ENCODE measurements at regions not wholly inside any gene's neighbourhood (a gene's known extent, or its start where the extent isn't known, plus 50 kb on each side); places are given as distances from the start of the nearest gene placed in this dataset.

GRCh38 chr6:166721576-166721975 is 94.5 kb upstream of the RPS6KA2 start:
- H3K9me3 ChIP-seq (replicated peaks; ENCODE audit: control insufficient read depth, insufficient read depth, low read length): no peaks in the 10 kb centered on the region
- H3K27ac ChIP-seq (ENCODE audit: insufficient read depth, low read depth, low read length): no peak overlapping the region
- ChIA-PET CTCF (interaction anchor here (1.4 to 1.9 kb wide), 2 partner anchors 9 to 48 kb away, joined by 4 to 7 read pairs; no protein-coding TSS in a partner anchor), POLR2A (no interaction called here)
- no peaks in the 10 kb centered on the region for H3K9me1 ChIP-seq (replicated peaks; ENCODE audit: control insufficient read depth, extremely low read depth, insufficient read depth, low read length)
- no peaks in the 10 kb centered on the region for H3K36me3 ChIP-seq (ENCODE audit: control insufficient read depth in 2 of 2, extremely low read depth in 1 of 2, insufficient read depth in 2 of 2, low read length in 2 of 2)
- H3K4me3 ChIP-seq (replicated peaks in 1 of 3; ENCODE audit: insufficient read depth in 1 of 3, low read depth in 1 of 3, low read length in 3 of 3): no peak overlapping the region
- H2AFZ ChIP-seq (ENCODE audit: low read depth, low read length): no peak overlapping the region
- intact Hi-C loops (cut with micrococcal nuclease) (no loop called here), dilution Hi-C loops (cut with MboI; ENCODE audit: extremely low pct_ligation_motif_present, low sequenced_read_pairs) (no loop called here)
- no peaks in the 10 kb centered on the region for H3K79me2 ChIP-seq (ENCODE audit: control insufficient read depth, insufficient read depth, low read length)
- no peak for TF ChIP-seq POLR2A (IDR thresholded peaks at IDR 0.05; ENCODE audit: low read depth, low read length)
- TF ChIP-seq MAX (IDR thresholded peaks at IDR 0.05; ENCODE audit: insufficient read depth, insufficient read length): no peak
- no peak for TF ChIP-seq JUN (IDR thresholded peaks at IDR 0.05; ENCODE audit: borderline replicate concordance, insufficient read depth, insufficient read length, low read depth)
- no peak for TF ChIP-seq FOS (IDR thresholded peaks at IDR 0.05; ENCODE audit: borderline replicate concordance, insufficient read depth, low read length)
- no peak for TF ChIP-seq MYC (IDR thresholded peaks at IDR 0.05; ENCODE audit: low read depth, low read length)
- no peak for TF ChIP-seq GATA2 (IDR thresholded peaks at IDR 0.05; ENCODE audit: insufficient read depth, insufficient read length, low read depth, low read length)
- no peaks in the 10 kb centered on the region for H3K27me3 ChIP-seq (ENCODE audit: control insufficient read depth in 2 of 2, insufficient read depth in 2 of 2, low read length in 2 of 2)
- no TSS peak for BruUV-seq (replicated peaks)
- H3K9ac ChIP-seq (replicated peaks; ENCODE audit: extremely low read depth, insufficient read depth, low read length): no peak overlapping the region
- no peak overlapping the region for H3K4me2 ChIP-seq (ENCODE audit: insufficient read depth, low read length)
- DNase-seq (ENCODE audit: low read depth, low spot score): no peak
- H3K4me1 ChIP-seq (ENCODE audit: control insufficient read depth, extremely low read depth, insufficient read depth, low read length): peaks cover 4% of the 10 kb centered on the region
- FAIRE-seq: no peak
- H4K20me1 ChIP-seq (replicated peaks; ENCODE audit: control insufficient read depth, extremely low read depth, insufficient read depth, low read length): no peaks in the 10 kb centered on the region

- DNase-seq (ENCODE audit: low read depth, low spot score) (no peak), FAIRE-seq (no peak)
- ChIA-PET CTCF (interaction anchor here (1.0 to 1.9 kb wide), 3 partner anchors 8 to 49 kb away, joined by 3 to 7 read pairs (median 4); no protein-coding TSS in a partner anchor), POLR2A (interaction anchor here (0.6 kb wide), 1 partner anchor 631 kb away, joined by 4 read pairs; no protein-coding TSS in a partner anchor)
- Histone ChIP-seq H2AFZ (ENCODE audit: low read depth, low read length) (no peak overlapping the region), H3K36me3 (ENCODE audit: control insufficient read depth in 2 of 2, extremely low read depth in 1 of 2, insufficient read depth in 2 of 2, low read length in 2 of 2) (no peaks in the 10 kb centered on the region), H3K9me3 (replicated peaks; ENCODE audit: control insufficient read depth, insufficient read depth, low read length) (no peaks in the 10 kb centered on the region), H3K27ac (ENCODE audit: insufficient read depth, low read depth, low read length) (no peak overlapping the region), H3K4me1 (ENCODE audit: control insufficient read depth, extremely low read depth, insufficient read depth, low read length) (peaks cover 4% of the 10 kb centered on the region), H3K9me1 (replicated peaks; ENCODE audit: control insufficient read depth, extremely low read depth, insufficient read depth, low read length) (no peaks in the 10 kb centered on the region), H3K4me2 (ENCODE audit: insufficient read depth, low read length) (no peak overlapping the region), H3K4me3 (replicated peaks in 1 of 3; ENCODE audit: insufficient read depth in 1 of 3, low read depth in 1 of 3, low read length in 3 of 3) (no peak overlapping the region), H3K27me3 (ENCODE audit: control insufficient read depth in 2 of 2, insufficient read depth in 2 of 2, low read length in 2 of 2) (no peaks in the 10 kb centered on the region), H4K20me1 (replicated peaks; ENCODE audit: control insufficient read depth, extremely low read depth, insufficient read depth, low read length) (no peaks in the 10 kb centered on the region), H3K9ac (replicated peaks; ENCODE audit: extremely low read depth, insufficient read depth, low read length) (no peak overlapping the region), H3K79me2 (ENCODE audit: control insufficient read depth, insufficient read depth, low read length) (no peaks in the 10 kb centered on the region)
- BruUV-seq (replicated peaks): no TSS peak
- dilution Hi-C loops (cut with MboI; ENCODE audit: extremely low pct_ligation_motif_present, low sequenced_read_pairs) (no loop called here), intact Hi-C loops (cut with micrococcal nuclease) (no loop called here)
- no peak for TF ChIP-seq JUN (IDR thresholded peaks at IDR 0.05; ENCODE audit: borderline replicate concordance, insufficient read depth, insufficient read length, low read depth)
These were observed 93.8 kb upstream of the RPS6KA2 start for GRCh38 chr6:166720856-166721255.

Measured in endothelial cell of umbilical vein (primary cell).